Stimulated activated CD8-positive, alpha-beta memory T cell treated with anti-CD3 and anti-CD28 coated beads, Interleukin-12 subunit alpha, Interleukin-12 subunit beta, amount 100 ng/mL, for 4 hours (primary cell): ENCODE measurements at regions not wholly inside any gene's neighbourhood (a gene's known extent, or its start where the extent isn't known, plus 50 kb on each side); places are given as distances from the start of the nearest gene placed in this dataset.

Source experiments
- DNase-seq: peaks from one replicate; pipeline ENCODE4 v3.0.0-alpha.2; 2020; ENCODE audit warnings: low read depth

DNA sequence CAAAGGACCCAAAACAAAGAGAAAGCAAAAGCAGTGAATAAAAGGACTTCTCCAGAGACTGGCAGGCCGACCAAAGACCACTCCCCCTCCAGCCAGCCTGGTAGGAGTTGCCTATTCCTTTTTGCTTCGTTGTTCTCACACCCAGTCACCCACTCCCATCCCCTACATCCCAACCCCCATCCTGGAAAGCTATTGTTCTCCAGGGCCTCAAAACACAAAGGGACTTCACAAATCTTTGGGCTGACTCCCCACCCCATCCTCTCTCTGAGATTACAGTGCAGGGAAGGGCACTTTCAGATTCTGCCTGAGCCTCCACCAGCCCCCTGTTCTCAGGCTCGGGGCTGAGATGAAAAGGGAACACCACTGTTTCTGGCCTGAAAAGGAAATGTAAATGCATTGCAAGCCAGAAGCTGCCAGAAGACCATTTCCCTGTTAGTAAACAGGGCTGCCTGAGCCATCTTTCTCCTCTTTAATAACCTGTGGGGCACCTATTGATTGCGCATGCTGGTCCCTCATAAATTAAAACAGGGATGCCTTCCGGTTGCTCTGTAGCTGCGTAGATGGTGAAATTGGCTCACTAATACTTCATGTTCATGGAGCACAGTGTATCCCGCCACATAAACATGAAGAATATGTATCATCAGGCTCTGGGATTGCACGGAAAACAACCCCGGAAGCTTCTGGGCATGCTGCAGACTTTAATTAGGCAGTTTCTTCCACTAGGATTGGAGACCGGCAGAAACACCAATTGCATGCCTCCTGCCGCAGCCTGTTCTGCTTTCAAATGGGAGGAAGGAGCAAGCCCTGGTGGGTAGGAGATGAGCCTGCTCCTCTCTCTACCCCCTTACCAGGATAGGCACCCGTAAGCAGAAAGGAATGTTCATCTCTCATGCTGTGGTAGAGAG lies 130.3 kb upstream of the FUT8 start:
- no peak for DNase-seq

DNA sequence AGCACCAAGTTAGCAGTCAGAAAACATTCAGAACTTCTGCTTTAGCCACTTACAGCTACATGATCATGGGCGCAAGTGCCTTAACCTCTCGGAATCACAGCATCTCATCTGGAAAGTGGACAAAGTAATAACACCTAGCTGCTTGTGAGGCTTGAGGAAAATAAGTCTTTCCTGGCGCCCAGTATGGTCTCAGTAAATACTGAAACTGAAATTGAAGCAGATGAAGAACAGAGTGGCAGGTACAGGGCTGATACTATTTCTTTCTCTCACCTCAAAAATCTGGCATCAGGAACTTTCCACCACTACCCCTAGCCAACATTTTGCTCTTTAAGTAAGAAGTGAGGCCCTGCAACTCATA lies 129.7 kb upstream of the FUT8 start:
- DNase-seq = no peak

DNA sequence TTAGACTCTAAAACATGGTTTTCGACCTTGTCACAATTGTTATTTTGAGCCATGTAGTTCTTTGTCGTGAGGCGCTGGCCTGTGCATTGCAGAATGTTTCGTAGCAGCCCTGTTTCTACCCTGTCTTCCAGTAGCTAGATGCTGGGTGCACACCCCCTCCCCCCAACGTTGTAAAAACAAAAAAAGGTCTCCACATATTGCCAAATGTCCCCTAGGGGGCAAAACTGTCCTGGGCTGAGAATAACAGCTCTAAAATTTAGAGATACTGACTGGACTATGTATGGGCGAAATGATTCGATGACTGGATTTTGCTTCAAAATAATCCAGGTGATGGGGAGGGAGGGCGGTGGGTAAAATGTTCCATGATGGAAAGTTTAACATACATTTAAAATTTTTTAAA lies 126.1 kb upstream of the FUT8 start:
- DNase-seq = no peak

DNA sequence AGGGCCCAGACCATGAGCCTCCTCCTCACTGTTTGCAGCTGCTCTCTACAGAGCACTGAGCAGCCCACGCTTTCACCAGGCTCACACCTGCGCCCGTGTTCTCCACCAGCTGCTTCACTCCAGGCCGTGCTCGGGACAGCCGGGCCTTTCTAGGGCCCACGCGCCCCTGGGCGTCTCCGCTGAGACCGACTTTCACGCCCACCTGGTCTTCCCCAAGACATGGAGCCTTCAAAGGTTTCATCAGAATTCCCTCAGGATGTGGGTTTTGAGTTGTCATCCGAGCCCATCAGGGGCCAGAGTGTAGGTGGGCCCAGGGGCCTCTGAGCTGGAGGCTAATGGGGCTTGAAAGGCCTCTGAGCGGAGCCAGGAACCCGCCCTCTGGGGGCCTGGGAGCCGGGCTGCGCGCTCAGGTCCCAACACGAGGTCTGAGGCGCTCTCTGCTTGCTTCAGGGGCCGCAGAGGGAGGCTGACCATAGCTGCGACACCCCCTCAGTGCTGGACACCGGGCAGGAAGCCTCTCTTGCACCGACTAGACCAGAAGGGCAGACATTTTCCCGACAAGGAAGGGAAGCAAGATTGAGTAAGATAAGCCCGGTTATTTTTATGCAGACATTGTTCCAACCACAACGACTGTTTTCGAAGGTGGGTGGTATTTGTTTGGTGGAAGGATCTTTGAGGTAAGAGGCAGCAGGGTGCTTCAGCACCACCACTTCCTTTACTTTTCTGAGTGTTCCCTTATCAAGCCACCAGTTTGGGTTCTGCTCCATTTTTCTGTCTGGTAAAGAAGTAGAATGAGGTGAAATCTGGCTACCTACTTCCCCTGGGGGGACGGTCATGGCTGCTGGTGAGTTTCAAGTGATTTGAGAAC lies 125.0 kb upstream of the FUT8 start:
- DNase-seq = peak; percentile 29

DNA sequence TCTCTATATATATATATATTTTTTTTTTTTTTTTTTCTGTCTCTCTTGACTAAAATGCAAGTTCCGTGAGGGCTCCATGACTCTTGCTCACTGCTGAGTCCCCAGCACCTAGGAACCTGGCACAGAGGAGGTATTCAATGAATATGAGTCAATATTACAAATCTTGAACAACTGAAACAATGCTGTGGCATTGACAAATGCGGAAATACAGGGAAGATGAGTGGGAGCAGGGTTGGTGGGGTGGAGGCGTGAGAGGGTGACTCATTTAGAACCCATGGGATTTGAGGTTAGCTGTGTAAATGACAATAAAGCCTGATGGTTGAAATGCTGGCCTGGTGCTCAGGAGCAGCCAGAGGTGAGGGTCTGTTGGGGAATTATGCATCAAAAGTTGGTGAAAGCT lies 121.7 kb upstream of the FUT8 start:
- no peak for DNase-seq

DNA sequence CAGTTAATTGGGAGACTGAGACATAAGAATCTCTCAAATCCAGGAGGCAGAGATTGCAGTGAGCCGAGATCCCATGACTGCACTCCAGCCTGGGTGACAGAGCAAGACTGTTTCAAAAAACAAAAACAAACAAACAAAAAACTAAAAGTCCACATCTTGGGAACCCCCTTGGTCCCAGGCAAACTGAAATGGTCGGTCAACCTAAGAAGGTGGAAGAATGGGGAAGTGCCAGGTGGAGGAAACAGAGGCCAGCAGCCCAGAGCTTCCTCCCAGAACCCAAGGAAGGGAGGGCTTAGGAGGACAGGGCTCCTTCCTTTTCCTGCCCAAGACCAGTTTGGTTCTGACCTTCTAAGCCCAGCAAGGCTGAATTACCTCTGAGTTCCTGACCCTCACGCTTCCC lies 121.0 kb upstream of the FUT8 start:
- no peak for DNase-seq

DNA sequence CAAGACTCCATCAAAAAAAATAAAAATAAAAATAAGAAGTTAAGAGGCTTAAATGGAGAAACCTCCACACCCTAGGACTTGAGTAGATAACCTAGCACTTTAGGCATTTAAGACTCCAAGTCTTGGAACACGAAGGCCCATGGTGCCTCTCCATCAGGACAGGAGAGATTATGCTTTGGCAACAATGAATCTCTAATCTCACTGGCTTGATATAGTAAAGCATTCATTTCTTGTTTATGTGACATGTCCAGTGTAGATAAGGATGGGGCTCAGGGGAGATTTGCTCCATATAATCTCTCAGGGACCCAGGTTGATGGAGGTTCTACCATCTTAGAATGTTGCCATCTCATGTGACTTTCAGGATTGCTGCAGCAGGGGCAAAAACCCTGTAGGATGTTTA lies 117.7 kb upstream of the FUT8 start:
- DNase-seq = no peak

DNA sequence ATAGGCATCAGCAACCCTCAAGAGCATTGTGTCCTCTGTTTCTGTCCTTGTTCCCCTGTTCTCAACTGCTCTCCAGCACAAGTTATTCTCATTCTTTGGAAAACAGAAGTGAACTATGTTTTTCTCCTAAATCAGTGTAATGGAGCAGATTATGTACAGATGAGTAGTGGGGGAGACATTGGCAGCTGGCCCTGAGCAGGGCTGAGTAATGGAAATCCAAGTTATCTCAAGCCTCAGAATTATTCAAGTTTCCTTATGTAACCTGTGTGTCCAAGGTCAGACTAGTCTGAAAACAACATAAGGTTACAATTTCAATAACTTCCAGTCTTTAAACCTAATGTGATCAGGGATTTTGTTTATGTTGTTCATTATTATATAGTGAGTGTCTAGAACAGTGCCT lies 116.1 kb upstream of the FUT8 start:
- DNase-seq = no peak

DNA sequence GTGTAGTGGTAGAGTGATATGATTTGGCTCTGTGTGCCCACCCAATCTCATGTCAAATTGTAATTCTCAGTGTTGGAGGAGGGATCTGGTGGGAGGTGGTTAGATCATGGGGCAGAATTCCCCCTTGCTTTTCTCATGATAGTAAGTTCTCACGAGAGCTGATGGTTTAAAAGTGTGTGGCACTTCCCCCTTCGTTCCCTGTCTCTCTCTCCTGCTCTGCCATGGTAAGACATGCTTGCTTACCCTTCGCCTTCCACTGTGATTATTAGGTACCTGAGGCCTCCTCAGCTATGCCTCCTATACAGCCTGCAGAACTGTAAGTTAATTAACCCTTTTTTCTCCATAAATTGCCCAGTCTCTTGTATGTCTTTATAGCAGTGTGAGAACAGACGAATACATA lies 115.7 kb upstream of the FUT8 start:
- no peak for DNase-seq

DNA sequence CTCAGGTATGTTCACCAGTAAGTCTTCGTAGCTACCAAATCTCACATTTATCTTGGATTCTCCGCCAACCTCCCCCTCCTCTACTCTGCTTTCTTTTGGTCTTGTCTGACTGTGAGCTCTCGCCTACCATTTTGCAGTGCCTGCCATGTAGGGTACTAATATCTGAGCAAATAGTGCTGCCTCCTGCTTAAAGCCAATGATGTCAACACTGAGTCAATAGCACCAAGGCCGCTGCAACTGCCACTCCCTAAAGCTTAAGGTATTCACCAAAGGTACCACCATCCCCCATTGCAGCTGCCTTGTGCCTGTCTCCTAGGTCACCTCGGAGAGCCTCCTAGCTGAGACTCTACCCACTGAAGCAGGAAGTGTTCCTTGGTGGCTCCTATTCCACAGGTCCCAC lies 114.8 kb upstream of the FUT8 start:
- no peak for DNase-seq

DNA sequence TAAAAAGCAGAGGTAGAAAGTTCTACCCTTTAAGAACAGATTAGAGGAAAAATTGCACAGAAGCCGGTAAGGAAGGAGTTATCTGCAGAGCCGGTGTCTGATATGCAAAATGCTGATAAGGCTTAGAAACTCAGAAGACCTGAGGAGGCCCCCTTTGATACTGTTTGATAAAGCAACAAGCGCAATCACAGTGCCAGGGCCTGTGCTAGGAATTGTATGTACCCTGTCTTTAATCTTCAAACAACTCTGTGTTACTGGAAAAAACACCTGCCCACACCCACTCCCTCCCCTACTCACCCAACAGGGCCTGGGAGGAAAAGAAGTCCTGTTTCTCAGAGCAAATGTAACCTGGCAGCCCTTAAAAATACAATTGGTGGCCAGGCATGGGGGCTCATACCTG lies 112.7 kb upstream of the FUT8 start:
- no peak for DNase-seq

DNA sequence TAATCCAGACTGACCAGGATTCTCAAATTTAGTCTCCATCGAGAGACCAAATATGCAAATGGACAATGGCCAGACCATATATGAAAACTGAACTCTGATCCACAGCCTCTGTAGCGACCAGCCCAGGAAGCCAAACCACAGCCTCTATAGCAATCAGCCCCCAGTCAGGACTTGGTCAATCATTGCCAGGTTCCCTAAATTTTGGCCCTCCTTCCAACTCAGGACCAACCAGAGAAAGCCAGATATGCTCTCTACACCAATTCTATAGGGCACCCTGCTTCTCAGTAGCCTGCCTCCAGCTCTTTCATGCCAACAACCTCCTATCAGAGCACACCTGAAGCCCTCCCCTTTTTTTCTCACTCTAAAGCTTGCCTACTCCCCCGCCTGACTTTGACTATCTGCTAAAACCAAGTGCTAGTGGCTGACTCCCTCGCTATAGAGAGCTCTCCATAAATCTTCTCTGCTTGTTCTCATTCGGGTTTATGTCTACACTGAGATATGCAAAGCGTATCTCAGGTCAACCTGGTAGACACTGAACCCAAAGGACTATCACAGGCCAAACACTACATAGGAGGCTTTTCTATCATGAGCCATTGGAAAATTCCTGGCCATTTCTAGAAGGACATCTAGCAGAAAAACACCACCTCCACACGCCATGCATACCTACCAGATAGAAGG lies 110.5 kb upstream of the FUT8 start:
- no peak for DNase-seq

DNA sequence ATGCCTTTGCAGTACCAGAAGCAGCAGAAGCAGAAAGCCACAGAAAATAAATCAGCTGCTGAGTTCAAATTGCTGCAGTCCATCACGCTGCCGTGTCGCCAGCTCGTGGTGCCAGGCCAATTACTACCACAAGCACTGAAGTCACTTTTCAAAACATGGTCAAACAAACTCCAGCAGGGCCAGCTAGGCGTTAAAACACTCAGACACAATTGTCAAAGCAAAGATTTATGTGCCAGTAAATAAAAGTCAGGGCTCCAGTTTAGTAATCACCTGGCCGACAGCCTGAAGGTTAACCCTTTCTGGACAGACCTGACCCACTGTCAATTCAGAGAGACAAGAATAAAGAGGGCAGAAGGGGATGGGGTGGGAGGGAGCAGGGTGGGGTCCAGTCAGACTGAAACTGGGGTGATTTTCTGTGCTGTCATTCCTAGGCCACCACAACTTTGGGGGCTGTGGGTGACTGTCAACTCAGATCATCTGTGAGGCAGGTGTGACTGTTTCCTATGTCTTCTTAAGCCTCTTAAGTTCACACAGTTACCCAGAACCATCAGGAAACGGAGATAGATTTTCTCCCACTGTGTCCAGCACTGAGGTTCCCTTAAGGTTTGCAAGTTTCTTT lies 109.8 kb upstream of the FUT8 start:
- no peak for DNase-seq

DNA sequence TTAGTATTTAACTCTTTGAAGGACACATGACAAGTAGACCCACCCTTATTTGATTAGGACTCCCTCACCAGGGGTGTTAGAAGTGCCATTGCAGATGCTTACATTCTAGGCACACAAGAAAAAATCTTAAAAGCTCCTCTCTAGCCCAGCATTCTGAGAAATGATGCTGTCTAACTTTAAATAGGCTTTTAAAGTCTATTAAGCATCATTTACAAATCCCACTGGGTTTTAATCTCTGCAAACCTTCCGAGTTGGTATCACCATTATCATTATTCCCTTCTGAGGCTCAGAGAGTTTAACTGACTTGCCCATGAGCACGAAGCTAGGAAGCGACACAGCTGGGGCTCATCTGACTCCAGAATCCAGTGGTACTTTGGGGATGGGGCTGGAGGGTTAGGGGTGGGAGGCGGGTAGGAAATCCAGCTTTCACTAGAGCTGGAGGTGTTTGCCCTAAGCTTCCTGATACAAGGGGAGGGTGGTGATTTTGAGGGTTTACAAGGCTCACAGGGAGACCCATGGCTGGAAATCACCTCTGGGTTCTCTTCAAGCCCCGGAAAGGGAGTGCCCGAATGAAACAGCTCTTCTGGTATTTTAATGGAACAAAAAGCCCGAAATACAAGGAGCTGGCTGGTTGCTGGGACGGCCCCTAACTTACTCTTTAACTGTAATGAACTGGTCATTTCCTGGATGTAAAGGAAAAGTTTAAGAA lies 109.2 kb upstream of the FUT8 start:
- DNase-seq = no peak

DNA sequence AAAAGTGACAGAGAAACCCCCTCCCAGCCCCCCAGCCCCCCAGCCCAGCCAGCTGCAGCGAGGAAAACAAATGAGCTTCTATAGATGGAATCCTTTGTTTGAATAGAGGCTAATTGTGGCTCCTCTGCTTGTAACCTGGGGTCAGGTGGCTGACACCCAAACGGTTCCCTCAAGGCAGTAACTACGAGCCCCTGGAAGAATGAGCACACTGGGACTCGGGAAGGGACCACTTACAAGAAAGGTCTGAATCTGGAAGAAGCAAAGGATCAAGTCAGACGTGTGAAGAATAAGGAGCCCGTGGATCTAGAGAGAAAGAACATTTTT lies 108.7 kb upstream of the FUT8 start:
- DNase-seq = no peak

DNA sequence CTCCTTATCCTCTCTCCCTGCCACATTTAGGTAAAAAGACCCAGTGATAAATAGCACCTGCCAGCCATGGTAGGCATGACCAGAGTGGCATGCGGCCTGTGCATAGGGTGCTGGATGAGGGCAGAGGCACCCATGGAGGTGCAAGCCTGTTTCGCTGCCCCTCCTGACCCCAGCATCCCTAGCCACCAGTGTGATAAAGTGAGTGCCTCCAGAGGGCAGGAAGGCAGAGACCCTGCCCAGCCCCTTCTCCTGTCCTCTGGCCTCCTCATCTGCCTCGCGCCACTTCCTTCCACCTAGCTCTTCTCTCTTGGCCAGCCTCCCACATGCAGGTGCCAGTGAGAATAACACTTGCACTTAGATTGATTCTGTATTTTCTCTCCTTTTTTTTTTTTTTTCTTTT lies 108.3 kb upstream of the FUT8 start:
- DNase-seq = no peak

DNA sequence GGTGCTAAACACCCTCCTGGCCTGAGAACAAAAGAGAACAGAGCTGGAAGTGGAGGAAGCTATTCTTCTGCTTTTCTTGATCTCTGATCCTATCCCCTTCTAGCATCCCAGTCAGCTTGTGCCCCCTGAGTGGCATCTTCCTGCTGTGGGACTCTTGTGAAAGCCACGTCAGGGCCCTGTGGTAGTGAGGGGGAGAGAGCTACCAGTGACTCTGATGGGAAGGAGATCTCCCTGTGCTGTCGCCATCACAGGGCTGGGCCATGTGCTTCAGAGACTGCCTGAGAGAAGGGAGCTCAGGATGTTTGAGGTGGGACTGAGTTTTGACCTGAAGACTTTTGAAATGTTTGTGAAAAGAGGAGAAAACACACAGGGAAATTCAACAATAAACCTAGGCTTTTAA lies 107.6 kb upstream of the FUT8 start:
- DNase-seq = no peak

DNA sequence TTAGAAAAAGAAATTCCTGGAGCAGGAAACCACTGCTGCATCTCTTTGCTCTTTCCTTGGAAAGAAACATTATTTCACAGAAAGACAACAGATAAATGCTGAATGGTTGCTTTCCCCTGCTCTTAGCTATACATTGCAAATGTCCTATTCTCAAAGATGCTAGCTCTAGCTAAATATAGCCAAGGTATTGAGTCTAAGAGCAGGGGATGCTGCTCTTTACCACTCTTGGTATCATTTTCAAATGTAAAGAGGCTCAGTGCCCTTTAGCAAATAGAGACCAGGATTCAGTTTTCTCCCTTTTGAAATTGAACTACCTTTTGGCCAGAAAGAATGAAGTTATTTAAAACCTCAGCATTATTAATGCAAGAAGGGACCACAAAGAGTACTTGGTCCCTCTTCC lies 104.0 kb upstream of the FUT8 start:
- DNase-seq = no peak

DNA sequence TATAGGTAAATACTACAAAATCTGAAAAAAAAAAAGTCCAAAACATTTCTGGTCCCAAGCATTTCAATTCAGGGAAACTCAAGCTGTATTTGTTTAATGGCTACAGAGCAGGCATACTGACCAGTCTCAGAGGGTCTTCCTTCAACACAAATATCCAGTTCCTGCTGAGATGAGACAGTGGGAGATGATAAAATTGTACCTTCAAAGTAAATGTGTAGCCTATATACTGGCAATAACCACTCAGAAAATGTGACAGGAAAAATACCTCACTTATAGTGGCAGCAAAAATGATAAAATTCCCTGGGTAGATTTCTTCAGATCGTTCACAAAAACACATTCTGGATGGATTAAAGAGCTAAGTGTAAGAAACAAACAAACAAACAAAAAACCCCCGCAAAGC lies 102.0 kb upstream of the FUT8 start:
- no peak for DNase-seq

DNA sequence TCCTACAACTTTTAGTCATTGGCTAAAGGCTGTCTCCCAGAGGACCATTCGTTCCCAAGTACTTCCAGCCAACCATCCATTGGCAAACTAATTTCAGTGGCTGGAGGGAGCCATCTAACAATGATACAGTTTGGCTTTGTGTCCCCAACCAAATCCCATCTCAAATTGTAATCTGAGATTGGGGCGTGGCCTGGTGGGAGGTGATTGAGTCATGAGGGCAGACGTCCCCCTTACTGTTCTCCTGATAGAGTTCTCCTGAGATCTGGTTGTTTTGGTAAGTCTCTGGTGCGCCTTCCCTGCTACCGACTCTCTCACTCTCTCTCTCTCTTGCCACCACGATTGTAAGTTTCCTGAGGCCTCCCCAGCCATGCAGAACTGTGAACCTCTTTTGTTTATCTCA lies 99.7 kb upstream of the FUT8 start:
- no peak for DNase-seq

DNA sequence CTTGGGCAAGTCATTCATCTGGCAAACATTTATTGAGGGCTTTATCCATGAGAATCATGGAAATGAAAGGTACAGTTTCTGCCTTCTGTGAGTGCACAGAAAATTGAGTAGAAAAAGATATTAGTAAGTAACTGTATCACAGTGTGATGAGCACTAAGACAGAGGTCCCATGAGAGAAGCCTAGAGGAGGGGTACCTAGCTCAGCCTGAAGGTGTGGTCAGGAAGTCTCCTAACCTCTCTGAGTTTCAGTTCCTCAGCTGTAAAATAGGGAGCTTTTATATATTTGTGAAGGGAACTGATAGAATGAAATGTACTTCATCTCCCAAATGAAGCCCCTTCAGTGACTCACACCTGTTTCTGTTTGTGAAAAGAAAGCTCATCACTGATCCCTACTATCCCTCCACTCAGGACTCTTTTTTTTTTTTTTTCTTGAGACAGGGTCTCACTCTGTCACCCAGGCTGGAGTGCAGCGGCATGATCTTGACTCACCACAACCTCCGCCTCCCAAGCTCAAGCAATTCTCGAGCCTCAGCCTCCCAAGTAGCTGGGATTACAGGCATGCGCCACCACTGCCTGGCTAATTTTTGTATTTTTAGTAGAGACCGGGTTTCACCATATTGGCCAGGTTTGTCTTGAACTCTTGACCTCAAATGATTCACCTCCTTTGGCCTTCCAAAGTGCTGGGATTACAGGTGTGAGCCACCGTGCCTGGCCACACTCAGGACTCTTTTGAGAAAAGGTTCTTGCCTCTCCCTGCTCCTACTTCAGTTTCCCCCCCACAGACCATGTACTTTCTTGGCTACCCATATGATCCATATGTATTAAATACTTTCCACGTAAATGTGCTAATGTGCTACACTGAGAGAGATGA lies 93.7 kb upstream of the FUT8 start:
- no peak for DNase-seq
